HL-60 (cell line): ENCODE measurements at regions not wholly inside any gene's neighbourhood (a gene's known extent, or its start where the extent isn't known, plus 50 kb on each side); places are given as distances from the start of the nearest gene placed in this dataset.

Experiments
- DNase-seq, 2 experiments: peaks; one replicate each; pipeline ENCODE4 v3.0.0-alpha.2; 2010 to 2020; ENCODE audit warnings: low read depth in 1 of 2, low spot score in 1 of 2
- H3K27ac ChIP-seq: fragments of 250-450 bp; sonication (Bioruptor Pico); replicated peaks from 2 replicates; pipeline ENCODE4 v1.5.1; 2020; ENCODE audit warnings: mild to moderate bottlenecking, moderate library complexity
- H3K27me3 ChIP-seq: fragments of 250-450 bp; sonication (Bioruptor Pico); 2 replicates; pipeline ENCODE4 v1.5.1; 2021; ENCODE audit warnings: mild to moderate bottlenecking, moderate library complexity; ENCODE audit not compliant: insufficient read depth, poor library complexity, severe bottlenecking
- H3K4me3 ChIP-seq: replicated peaks from 2 replicates; pipeline ENCODE4 v1.5.1; 2011; ENCODE audit warnings: mild to moderate bottlenecking, control low read depth, low read length; ENCODE audit not compliant: insufficient read depth
- GABPA ChIP-seq: IDR thresholded peaks from 2 replicates; pipeline ENCODE4 v1.6.1; 2012; ENCODE audit warnings: low read depth
- POLR2AphosphoS5 ChIP-seq: IDR thresholded peaks from 2 replicates; pipeline ENCODE4 v1.6.1; 2012; ENCODE audit warnings: low read depth
- SPI1 ChIP-seq: IDR thresholded peaks from 2 replicates; pipeline ENCODE4 v1.6.1; 2012; ENCODE audit warnings: low read depth, mild to moderate bottlenecking, borderline replicate concordance
- TF ChIP-seq, protein P1 (sequence below): IDR thresholded peaks from 2 replicates; pipeline ENCODE4 v1.6.1; 2012; ENCODE audit warnings: low read depth; ENCODE audit not compliant: insufficient replicate concordance
- TF ChIP-seq, protein P2 (sequence below): IDR thresholded peaks from one replicate; pipeline ENCODE4 v1.5.1; 2011; ENCODE audit warnings: low read length, control low read depth, inconsistent platforms; ENCODE audit not compliant: insufficient read depth

DNA sequence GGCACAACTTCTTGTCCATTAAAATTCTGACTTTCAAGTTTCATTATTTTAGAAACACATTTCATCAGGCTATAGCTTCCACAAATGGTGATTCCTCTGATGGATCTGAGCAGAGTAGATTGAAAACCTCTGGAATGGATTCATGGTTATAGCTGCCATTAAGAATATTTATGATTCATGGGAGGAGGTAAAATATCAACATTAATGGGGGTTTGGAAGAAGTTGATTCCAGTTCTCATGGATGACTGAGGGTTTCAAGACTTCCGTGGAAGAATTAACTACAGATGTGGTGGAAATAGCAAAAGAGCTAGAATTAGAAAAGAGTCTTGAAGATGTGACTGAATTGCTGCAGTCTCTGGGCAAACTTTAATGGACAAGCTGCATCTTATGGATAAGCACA, 797.4 kb downstream of the SUCLG1 start:
- no peak for TF ChIP-seq SPI1
- TF ChIP-seq, protein P1, sequence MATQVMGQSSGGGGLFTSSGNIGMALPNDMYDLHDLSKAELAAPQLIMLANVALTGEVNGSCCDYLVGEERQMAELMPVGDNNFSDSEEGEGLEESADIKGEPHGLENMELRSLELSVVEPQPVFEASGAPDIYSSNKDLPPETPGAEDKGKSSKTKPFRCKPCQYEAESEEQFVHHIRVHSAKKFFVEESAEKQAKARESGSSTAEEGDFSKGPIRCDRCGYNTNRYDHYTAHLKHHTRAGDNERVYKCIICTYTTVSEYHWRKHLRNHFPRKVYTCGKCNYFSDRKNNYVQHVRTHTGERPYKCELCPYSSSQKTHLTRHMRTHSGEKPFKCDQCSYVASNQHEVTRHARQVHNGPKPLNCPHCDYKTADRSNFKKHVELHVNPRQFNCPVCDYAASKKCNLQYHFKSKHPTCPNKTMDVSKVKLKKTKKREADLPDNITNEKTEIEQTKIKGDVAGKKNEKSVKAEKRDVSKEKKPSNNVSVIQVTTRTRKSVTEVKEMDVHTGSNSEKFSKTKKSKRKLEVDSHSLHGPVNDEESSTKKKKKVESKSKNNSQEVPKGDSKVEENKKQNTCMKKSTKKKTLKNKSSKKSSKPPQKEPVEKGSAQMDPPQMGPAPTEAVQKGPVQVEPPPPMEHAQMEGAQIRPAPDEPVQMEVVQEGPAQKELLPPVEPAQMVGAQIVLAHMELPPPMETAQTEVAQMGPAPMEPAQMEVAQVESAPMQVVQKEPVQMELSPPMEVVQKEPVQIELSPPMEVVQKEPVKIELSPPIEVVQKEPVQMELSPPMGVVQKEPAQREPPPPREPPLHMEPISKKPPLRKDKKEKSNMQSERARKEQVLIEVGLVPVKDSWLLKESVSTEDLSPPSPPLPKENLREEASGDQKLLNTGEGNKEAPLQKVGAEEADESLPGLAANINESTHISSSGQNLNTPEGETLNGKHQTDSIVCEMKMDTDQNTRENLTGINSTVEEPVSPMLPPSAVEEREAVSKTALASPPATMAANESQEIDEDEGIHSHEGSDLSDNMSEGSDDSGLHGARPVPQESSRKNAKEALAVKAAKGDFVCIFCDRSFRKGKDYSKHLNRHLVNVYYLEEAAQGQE: no peak
- no peak for TF ChIP-seq POLR2AphosphoS5
- TF ChIP-seq GABPA: no peak
- TF ChIP-seq, protein P2, sequence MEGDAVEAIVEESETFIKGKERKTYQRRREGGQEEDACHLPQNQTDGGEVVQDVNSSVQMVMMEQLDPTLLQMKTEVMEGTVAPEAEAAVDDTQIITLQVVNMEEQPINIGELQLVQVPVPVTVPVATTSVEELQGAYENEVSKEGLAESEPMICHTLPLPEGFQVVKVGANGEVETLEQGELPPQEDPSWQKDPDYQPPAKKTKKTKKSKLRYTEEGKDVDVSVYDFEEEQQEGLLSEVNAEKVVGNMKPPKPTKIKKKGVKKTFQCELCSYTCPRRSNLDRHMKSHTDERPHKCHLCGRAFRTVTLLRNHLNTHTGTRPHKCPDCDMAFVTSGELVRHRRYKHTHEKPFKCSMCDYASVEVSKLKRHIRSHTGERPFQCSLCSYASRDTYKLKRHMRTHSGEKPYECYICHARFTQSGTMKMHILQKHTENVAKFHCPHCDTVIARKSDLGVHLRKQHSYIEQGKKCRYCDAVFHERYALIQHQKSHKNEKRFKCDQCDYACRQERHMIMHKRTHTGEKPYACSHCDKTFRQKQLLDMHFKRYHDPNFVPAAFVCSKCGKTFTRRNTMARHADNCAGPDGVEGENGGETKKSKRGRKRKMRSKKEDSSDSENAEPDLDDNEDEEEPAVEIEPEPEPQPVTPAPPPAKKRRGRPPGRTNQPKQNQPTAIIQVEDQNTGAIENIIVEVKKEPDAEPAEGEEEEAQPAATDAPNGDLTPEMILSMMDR: no peak
- H3K4me3 ChIP-seq: no peak overlapping the region
- H3K27me3 ChIP-seq: no peaks in the 10 kb centered on the region
- H3K27ac ChIP-seq: no peak overlapping the region
- DNase-seq: no peak

DNA sequence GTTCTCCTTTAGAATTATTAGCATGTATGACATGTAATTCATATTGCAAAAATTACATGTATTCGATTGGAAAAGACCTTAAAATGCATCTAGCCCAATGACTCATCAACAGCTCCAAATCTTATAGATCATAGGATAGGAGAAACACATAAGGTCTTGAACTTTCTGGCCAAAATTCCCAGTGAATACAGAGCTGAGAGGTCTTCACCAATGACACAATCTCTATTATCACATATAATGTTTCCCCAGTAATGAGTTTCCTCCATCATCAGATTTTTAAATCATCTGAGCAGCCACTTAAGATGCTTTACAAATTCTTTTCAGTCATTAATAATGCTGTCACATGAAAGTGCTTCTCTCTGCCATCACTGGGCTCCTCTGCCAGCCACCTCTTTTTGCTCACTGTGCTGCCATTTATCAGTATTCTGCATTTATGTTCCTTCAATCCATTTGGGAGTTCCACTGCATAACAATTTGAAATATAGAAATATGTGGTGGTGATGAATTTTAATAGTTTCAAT, 804.9 kb downstream of the SUCLG1 start:
- no peaks in the 10 kb centered on the region for H3K27me3 ChIP-seq
- H3K4me3 ChIP-seq: no peak overlapping the region
- no peak for DNase-seq
- TF ChIP-seq POLR2AphosphoS5 (no peak), SPI1 (no peak), GABPA (no peak)
- TF ChIP-seq, protein P1: no peak
- TF ChIP-seq, protein P2: no peak
- H3K27ac ChIP-seq: no peak overlapping the region

DNA sequence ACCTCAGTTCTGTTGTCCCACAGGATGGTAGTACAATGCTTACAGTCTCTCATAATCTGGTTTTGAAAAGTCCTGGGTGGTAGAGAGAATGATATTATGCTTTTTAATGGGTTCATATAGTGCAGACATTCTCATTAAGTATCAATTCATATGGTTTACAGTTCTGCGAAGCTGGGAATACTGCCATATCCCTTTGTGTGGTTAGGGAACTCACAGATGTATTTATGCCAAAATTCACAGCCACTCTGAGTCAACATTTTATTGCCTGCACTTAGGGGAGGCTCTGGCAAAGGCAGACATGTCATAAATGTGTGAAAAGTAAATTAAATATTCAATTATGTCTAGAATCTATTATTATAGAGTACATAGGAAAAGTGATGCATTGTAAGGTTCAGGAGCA, 808.2 kb downstream of the SUCLG1 start:
- Histone ChIP-seq H3K4me3 (no peak overlapping the region), H3K27ac (no peak overlapping the region), H3K27me3 (no peaks in the 10 kb centered on the region)
- DNase-seq: no peak
- TF ChIP-seq, protein P1: no peak
- no peak for TF ChIP-seq SPI1
- TF ChIP-seq GABPA: no peak
- TF ChIP-seq POLR2AphosphoS5: no peak
- TF ChIP-seq, protein P2: no peak
